NCI-H1694 treated with DMSO at 0.1 percent for 48 hours (cell line): ENCODE measurements at regions not wholly inside any gene's neighbourhood (a gene's known extent, or its start where the extent isn't known, plus 50 kb on each side); places are given as distances from the start of the nearest gene placed in this dataset.

Experiments
- DNase-seq: peaks from one replicate; lab custom pipeline; 2025; lab: John Stamatoyannopoulos, UW

GRCh38 chr2:150977296-150977695, 284.4 kb downstream of the RBM43 start:
- no peak for DNase-seq

GRCh38 chr2:150976604-150977003, 285.1 kb downstream of the RBM43 start:
- DNase-seq = no peak

DNA sequence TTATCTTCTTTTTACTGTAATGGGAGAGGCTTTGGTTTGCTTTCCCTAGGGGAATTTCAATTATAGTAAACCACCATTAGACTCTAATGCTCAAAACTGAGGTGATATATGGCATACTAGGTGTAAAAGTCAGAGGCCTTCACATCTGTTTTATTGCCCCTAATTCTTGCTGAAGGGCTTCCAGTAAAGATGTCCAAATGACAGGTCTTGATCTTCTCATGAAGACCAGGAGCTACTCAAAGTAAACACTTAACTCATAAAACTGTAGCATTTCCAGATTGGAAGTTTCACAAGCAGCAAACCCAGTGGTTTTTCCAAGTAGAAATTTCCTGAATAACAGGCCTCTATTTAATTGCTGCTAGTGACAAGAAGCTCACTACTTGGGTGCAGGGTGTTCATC, 286.8 kb downstream of the RBM43 start:
- DNase-seq = no peak

GRCh38 chr2:150974234-150974633, 287.4 kb downstream of the RBM43 start:
- no peak for DNase-seq

GRCh38 chr2:150971910-150972309, 289.8 kb downstream of the RBM43 start:
- DNase-seq = no peak

DNA sequence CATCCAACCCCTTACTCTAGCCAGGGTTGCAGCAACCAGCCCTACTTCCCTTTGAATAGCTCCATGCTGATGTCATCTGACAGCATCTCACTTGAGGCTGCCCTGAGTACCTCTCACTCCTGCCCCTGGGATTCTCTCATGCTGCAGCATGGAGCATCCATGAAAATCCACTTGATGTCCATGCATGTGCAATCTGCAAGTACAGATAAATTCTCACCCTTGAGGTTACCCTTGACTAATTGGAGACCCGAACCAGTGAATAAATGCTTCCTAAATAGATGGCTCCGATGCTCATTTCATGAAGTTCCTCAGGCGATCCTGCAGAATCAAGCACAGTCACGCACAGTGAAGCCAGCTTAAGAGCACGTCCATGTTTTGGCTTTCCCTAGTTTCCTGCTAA, 298.3 kb downstream of the RBM43 start:
- DNase-seq = no peak

DNA sequence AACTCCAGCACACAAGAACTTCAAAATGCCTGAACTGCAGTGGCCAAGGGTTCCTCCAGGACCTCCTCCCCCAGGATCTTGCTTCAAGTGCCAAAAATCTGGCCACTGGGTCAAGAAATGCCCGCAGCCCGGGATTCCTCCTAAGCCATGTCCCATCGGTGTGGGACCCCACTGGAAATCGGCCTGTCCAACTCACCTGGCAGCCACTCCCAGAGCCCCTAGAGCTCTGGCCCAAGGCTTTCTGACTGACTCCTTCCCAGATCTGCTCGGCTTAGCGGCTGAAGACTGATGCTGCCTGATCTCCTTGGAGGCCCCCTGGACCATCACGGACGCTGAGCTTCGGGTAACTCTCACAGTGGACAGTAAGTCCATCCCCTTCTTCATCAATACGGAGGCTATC, 306.4 kb downstream of the RBM43 start:
- DNase-seq = no peak

GRCh38 chr2:150946831-150947230, 314.8 kb downstream of the RBM43 start:
- DNase-seq = no peak

DNA sequence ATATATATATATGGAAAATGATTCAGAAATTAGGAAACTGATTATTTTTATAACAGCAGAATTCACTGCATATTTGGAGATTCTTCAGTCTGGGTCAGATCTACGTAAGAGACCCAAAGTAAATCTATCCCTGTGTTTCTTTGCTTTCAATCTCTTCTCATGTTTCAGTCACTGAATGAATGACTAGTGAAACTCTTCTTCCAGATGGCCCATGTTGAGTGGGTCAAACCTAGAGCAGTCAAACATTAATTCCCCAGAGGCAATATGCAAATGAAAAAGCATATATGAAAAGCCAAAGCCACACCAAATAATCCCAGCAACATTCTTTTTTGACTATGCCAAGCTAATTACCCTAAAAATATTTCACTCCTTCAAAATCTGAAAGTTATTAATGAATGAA, 317.3 kb downstream of the RBM43 start:
- DNase-seq = no peak

GRCh38 chr2:150939087-150939486, 322.6 kb downstream of the RBM43 start:
- no peak for DNase-seq

DNA sequence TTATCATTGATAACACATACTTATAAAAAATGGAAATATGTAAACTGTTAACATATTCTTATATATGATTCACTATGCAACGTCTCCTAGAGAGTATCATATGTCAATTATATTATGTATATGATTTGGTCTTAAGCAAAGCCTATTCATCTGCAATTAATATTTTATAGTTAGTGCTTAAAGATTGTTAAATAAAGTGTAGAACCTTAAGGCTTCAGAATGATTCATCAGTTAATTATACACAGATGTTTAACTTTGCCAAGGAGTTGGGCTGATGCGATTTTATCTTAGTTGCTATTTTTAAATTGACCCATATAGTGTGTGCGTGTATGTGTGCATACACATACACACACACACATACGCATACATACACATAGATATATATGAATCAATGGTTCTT, 323.1 kb downstream of the RBM43 start:
- no peak for DNase-seq

DNA sequence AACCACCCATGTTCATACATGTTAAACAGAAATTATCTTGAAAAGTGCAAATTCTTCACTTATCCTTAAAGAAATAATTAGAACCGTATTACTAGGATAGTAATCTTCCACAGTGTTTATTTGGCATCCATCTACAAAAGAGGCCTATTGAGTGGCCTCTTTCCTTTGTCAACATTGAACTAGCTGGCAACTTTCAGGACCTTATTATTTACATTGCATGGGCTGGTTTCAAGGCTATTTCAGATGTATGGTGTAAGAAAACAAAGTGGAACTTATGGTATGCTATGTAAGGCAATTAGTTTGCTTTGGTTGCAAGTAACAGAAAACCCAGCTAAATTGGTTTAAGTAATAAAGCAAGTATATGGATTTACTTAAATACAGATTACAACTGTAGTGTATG, 324.6 kb downstream of the RBM43 start:
- DNase-seq = no peak

DNA sequence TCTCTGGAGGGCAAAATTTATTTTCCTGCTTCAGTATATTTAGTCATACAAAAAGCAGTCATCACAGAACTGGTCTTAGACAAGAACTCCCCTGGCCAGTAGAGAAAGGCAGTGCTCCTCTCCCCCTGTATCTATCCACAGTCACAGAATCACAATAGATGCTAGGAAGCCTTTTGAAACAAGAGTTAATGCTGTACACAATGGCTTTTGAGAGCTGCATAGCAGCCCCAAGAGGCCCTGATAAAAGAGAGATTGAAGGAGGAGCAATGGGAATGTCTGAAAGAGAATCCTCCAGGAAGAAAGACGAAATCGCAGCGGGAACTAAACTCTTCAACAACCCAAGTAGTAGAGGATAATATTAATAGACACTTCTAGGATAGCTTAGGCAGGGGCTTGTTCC, 330.2 kb downstream of the RBM43 start:
- no peak for DNase-seq

- no peak for DNase-seq
These were observed 336.1 kb downstream of the RBM43 start for GRCh38 chr2:150925611-150926010.

DNA sequence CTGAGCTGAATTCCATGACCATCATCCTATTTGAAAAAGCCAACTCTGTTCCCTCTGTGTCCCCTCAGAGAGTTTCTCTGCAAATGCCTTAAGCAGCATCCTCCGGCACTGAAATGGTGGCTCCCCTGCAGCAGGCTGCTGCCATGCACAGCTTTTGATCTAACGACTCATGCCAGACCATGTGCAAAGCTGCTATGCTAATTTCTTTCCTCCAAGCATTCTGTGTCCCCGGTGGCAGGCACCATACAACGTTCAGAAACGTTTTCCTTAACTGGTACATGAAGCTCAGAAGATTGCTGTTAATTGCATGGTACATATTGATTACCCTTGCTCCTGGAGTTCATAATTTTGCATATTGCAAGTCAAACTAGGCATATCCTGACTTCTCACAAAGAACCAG, 336.8 kb downstream of the RBM43 start:
- no peak for DNase-seq

GRCh38 chr2:150919901-150920300, 341.8 kb downstream of the RBM43 start:
- DNase-seq = no peak

GRCh38 chr2:150917961-150918713, 343.5 kb downstream of the RBM43 start:
- DNase-seq = no peak

- DNase-seq = no peak
These were observed 344.9 kb downstream of the RBM43 start for GRCh38 chr2:150916467-150917396.

DNA sequence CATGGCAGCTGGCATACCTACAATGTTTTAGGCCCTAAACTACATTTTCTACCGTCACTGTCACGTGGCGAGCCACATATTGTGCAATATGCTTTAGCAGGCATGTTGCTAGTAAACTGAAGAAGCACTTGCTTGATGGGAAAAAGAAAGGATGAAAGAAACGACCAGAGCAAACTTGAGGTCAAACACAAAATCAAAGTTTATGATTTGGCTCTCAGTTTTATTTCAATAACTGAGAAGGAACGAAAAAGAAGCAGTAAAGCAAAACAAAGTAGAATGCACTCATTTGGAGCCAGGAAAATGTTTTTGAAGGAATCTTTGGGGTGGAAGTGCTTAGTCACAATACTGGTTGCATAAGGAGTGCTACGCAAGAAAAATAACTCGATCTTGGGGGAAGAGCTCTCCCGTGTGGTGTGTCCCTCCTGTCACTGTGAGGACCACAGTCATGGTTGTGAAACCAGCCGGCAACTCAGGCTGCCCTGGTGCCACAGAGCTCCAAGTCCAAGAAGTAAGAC, 349.8 kb downstream of the RBM43 start:
- DNase-seq = no peak

DNA sequence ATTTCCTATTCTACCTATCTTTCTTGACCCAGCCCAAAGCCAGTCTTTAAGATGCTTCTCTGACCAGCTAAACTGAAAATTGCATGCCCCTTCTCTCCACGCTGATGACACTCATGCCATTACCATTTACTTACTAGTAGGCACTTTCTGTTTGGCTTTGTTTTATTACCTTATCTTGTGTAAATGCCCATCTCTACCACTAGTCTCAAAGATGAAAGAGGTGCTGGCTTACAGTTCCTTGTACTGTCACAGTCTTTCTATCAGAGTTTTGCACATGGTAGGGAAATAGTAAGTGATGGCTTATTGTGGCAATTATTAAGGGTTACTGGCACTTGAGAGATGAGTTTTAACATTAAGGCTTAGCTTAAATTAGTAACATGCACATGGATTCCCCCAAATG, 352.1 kb downstream of the RBM43 start:
- no peak for DNase-seq

DNA sequence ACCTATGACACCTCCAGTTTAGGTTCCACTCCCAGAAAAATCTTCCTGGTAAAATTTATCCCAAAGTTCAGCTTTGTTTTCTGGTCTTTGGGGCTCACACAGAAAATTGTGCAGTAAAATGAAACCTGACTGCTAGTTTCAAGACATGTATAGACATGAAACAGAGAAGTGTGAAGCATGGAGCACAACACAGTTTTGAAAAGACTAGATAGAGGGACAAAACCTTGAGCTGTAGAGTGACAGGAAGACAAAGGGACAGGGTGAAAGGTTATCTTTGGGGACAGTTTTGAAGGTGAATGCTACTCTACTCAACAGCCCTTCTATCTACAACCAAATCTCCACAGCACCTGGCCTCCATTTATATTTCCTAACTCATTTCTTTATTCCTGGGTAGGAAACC, 352.6 kb downstream of the RBM43 start:
- no peak for DNase-seq

- DNase-seq = no peak
These were observed 354.2 kb downstream of the RBM43 start for GRCh38 chr2:150907466-150907865.

GRCh38 chr2:150903461-150903860, 358.2 kb downstream of the RBM43 start:
- no peak for DNase-seq
